Psoas muscle (tissue), 7 donors: ENCODE measurements at regions not wholly inside any gene's neighbourhood (a gene's known extent, or its start where the extent isn't known, plus 50 kb on each side); places are given as distances from the start of the nearest gene placed in this dataset.

Experiments used
- ATAC-seq, 4 donors: fragments of 200-7000 bp; cut with Tn5 transposase; one replicate each; pipeline ENCODE4 v1.9.1; 2020; ENCODE audit warnings: moderate library complexity in 3 of 4, mild to moderate bottlenecking in 2 of 4
- DNase-seq, 2 donors: peaks; one replicate each; pipeline ENCODE4 v3.0.0-alpha.2; 2020
- H3K27ac ChIP-seq: fragments of 200-600 bp; one replicate; pipeline ENCODE4 v1.8.0; 2022
- H3K27me3 ChIP-seq, 3 donors: fragments of 200-600 bp in 1 of 3; one replicate each; pipeline versions ENCODE4 v1.6.1 to v1.8.0; 2013 to 2022; ENCODE audit warnings: low read length in 2 of 3, mild to moderate bottlenecking in 2 of 3, moderate library complexity in 1 of 3; ENCODE audit not compliant: insufficient read depth in 3 of 3
- H3K36me3 ChIP-seq, 2 donors: fragments of 200-600 bp in 1 of 2; one replicate each; pipeline versions ENCODE4 v1.6.1 to v1.8.0; 2013 to 2022; ENCODE audit warnings: low read depth in 1 of 2, mild to moderate bottlenecking in 1 of 2, moderate library complexity in 1 of 2; ENCODE audit not compliant: insufficient read depth in 1 of 2
- H3K4me1 ChIP-seq: fragments of 200-600 bp; one replicate; pipeline ENCODE4 v1.8.0; 2022
- H3K4me3 ChIP-seq: fragments of 200-600 bp; one replicate; pipeline ENCODE4 v1.8.0; 2022; ENCODE audit warnings: mild to moderate bottlenecking
- H3K9me3 ChIP-seq: fragments of 200-600 bp; one replicate; pipeline ENCODE4 v1.8.0; 2022
- WGBS, 3 donors: extraction: QIAGEN DNeasy Blood & Tissue Kit; methylation state at CpG; one replicate each; pipeline versions ENCODE4 v1.1.6 to v1.1.7; 2013; 5-methylcytosine and 5-hydroxymethylcytosine counted together
- intact Hi-C, 2 donors: fragments of 100-400 bp; cut with DNase I; formaldehyde crosslinking; loops; one replicate each; pipeline versions ENCODE4 v1.11.0 to v1.14.2; 2022
- TF ChIP-seq, protein P1 (sequence below): fragments of 200-600 bp; IDR thresholded peaks from one replicate; pipeline ENCODE4 v1.8.0; 2022; ENCODE audit warnings: antibody characterized with exemption
- donor health status: healthy with polysubstance abuse.
- donor health status: DM: no; HTN: no; CAD: no; lungs with moderate emphysema.
- donor health status: Bipolar disorder and iron deficiency.
- donor health status: healthy.
- donor health status: DM: yes; HTN: yes; CAD: no.
- donor health status: DM: no; HTN: no; CAD: no.
- donor health status: DM: yes; HTN: yes; CAD: no.

DNA sequence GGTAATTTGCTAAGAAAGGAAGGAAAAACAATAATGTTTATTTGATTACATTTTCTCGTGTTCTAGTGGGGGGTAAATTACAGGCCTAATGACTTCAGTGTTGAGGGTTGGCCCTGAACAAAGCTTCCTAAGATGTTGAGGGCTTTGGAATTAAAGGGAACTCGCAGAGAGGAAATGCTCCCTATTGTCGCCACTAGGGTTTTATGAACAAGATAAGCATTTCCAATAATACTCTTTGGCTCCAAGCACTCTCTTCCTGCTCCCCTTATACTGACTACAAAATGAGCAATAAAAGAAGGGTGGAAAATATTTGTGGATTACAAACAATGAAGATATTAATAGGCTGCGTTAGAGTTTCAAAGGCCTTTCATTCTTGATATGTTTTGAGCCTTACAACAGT is 363.6 kb downstream of the HS3ST3B1 start:
- intact Hi-C loops = no loop called here
- TF ChIP-seq, protein P1, sequence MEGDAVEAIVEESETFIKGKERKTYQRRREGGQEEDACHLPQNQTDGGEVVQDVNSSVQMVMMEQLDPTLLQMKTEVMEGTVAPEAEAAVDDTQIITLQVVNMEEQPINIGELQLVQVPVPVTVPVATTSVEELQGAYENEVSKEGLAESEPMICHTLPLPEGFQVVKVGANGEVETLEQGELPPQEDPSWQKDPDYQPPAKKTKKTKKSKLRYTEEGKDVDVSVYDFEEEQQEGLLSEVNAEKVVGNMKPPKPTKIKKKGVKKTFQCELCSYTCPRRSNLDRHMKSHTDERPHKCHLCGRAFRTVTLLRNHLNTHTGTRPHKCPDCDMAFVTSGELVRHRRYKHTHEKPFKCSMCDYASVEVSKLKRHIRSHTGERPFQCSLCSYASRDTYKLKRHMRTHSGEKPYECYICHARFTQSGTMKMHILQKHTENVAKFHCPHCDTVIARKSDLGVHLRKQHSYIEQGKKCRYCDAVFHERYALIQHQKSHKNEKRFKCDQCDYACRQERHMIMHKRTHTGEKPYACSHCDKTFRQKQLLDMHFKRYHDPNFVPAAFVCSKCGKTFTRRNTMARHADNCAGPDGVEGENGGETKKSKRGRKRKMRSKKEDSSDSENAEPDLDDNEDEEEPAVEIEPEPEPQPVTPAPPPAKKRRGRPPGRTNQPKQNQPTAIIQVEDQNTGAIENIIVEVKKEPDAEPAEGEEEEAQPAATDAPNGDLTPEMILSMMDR = no peak
- Histone ChIP-seq H3K9me3 (no peaks in the 10 kb centered on the region), H3K36me3 (no peaks in the 10 kb centered on the region), H3K27ac (no peak overlapping the region), H3K27me3 (no peaks in the 10 kb centered on the region), H3K4me3 (no peak overlapping the region), H3K4me1 (no peaks in the 10 kb centered on the region)
- 15 to 71% (median 54%) methylated on average over 4 of the region's 4 CpGs for WGBS, 3 donors
- DNase-seq (no peak), ATAC-seq (no peak)

- intact Hi-C loops = no loop called here
- ATAC-seq = no peak
Measured at GRCh38 chr17:14641117-14641516, 340.2 kb downstream of the HS3ST3B1 start.

DNA sequence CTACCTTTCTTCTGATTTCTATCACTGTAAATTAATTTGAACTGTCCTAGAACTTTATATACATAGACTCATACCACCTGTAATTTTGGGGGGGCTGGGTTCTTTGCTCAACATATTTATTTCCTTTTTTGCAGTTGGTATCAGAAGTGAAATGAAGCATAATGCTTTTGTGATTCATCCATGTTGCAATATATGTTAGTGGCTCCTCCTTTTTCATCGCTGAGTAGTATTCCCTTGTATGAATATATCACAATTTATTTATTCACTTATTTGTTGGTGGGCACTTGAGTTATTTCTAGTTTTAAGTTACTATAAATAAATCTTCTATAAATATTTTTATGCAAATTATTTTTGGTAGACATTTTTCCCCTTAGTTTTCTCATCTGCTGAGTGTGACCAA is 336.4 kb downstream of the HS3ST3B1 start:
- ATAC-seq (no peak), DNase-seq (no peak)
- no peak overlapping the region for H3K27ac ChIP-seq
- TF ChIP-seq, protein P1 = no peak
- no peaks in the 10 kb centered on the region for H3K36me3 ChIP-seq
- H3K4me3 ChIP-seq = no peak overlapping the region
- no peaks in the 10 kb centered on the region for H3K27me3 ChIP-seq
- no peaks in the 10 kb centered on the region for H3K9me3 ChIP-seq
- WGBS, 3 donors = 94 to 100% (median 97%) methylated on average over 1 of the region's 1 CpG
- intact Hi-C loops = no loop called here
- no peaks in the 10 kb centered on the region for H3K4me1 ChIP-seq

More at GRCh38 chr17:14641117-14641516, 340.2 kb downstream of the HS3ST3B1 start:
- WGBS, 3 donors = 76 to 81% (median 78%) methylated on average over 1 of the region's 1 CpG
- DNase-seq = no peak
- H3K27ac ChIP-seq = no peak overlapping the region
- no peaks in the 10 kb centered on the region for H3K9me3 ChIP-seq
- TF ChIP-seq, protein P1 = no peak
- no peaks in the 10 kb centered on the region for H3K4me1 ChIP-seq
- no peaks in the 10 kb centered on the region for H3K36me3 ChIP-seq
- no peaks in the 10 kb centered on the region for H3K27me3 ChIP-seq
- H3K4me3 ChIP-seq = no peak overlapping the region

DNA sequence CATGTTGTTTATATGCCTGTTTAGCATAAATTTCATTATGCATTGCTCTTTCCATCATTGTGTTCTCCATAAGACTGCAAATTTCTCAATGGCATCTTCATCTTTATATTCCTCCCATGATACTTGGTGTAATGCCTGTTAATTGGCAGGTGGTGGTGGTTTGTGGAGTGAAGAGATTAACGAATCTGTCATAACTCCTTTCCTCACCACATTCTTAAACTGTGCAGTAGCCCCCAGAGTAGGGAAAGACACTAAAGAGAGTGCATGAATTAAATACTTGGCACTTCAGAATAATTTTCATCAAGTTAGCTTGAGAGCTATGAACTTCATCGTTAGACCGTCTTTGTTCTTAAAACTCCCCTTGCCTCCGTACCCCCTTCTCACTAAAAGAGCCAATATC is 329.7 kb downstream of the HS3ST3B1 start:
- H3K4me3 ChIP-seq = no peak overlapping the region
- H3K4me1 ChIP-seq = no peaks in the 10 kb centered on the region
- peaks cover 0 to 1% (median 0%) of the 10 kb centered on the region in 3 donors for H3K27me3 ChIP-seq
- ATAC-seq = no peak
- intact Hi-C loops = no loop called here
- TF ChIP-seq, protein P1 = no peak
- H3K27ac ChIP-seq = no peak overlapping the region
- H3K36me3 ChIP-seq = no peaks in the 10 kb centered on the region
- DNase-seq = no peak
- H3K9me3 ChIP-seq = no peaks in the 10 kb centered on the region
- 81 to 85% (median 82%) methylated on average over 4 of the region's 4 CpGs for WGBS, 3 donors

- H3K27ac ChIP-seq = no peak overlapping the region
- ATAC-seq (no peak), DNase-seq (no peak)
- H3K4me1 ChIP-seq = no peaks in the 10 kb centered on the region
- peaks cover 0 to 1% (median 0%) of the 10 kb centered on the region in 3 donors for H3K27me3 ChIP-seq
- TF ChIP-seq, protein P1 = no peak
- no peak overlapping the region for H3K4me3 ChIP-seq
- intact Hi-C loops = no loop called here
- WGBS, 3 donors = 67 to 72% (median 70%) methylated on average over 3 of the region's 3 CpGs
- no peaks in the 10 kb centered on the region for H3K9me3 ChIP-seq
- H3K36me3 ChIP-seq = no peaks in the 10 kb centered on the region
Measured at GRCh38 chr17:14630046-14630445, 329.2 kb downstream of the HS3ST3B1 start.
